Neural cell (in vitro differentiated cells): ENCODE measurements at regions not wholly inside any gene's neighbourhood (a gene's known extent, or its start where the extent isn't known, plus 50 kb on each side); places are given as distances from the start of the nearest gene placed in this dataset.

Experiments used
- EZH2 ChIP-seq: fragments of 200-600, 300-800 bp; shearing (Covaris generic), sonication (generic); IDR thresholded peaks from 2 replicates; pipeline ENCODE4 v1.6.1; 2014; ENCODE audit warnings: antibody characterized with exemption, low read length, borderline replicate concordance, mild to moderate bottlenecking; ENCODE audit not compliant: insufficient read depth, poor library complexity, severe bottlenecking
- SMC3 ChIP-seq: fragments of 450-650 bp; conservative IDR thresholded peaks from 2 replicates; pipeline ENCODE4 v1.6.1; 2014; ENCODE audit warnings: antibody characterized with exemption, mild to moderate bottlenecking, moderate library complexity; ENCODE audit not compliant: poor library complexity
- TF ChIP-seq, protein P1 (sequence below): fragments of 450-650 bp; IDR thresholded peaks from 2 replicates; pipeline ENCODE4 v1.5.1; 2014; ENCODE audit warnings: antibody characterized with exemption, mild to moderate bottlenecking, moderate library complexity; ENCODE audit not compliant: poor library complexity, severe bottlenecking

- TF ChIP-seq EZH2 (no peak), SMC3 (no peak)
- TF ChIP-seq, protein P1, sequence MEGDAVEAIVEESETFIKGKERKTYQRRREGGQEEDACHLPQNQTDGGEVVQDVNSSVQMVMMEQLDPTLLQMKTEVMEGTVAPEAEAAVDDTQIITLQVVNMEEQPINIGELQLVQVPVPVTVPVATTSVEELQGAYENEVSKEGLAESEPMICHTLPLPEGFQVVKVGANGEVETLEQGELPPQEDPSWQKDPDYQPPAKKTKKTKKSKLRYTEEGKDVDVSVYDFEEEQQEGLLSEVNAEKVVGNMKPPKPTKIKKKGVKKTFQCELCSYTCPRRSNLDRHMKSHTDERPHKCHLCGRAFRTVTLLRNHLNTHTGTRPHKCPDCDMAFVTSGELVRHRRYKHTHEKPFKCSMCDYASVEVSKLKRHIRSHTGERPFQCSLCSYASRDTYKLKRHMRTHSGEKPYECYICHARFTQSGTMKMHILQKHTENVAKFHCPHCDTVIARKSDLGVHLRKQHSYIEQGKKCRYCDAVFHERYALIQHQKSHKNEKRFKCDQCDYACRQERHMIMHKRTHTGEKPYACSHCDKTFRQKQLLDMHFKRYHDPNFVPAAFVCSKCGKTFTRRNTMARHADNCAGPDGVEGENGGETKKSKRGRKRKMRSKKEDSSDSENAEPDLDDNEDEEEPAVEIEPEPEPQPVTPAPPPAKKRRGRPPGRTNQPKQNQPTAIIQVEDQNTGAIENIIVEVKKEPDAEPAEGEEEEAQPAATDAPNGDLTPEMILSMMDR, result no peak
Observed at GRCh38 chr7:36037121-36037662, 115.9 kb upstream of the EEPD1 start.
